Suprapubic skin (tissue), 3 donors: ENCODE measurements at regions not wholly inside any gene's neighbourhood (a gene's known extent, or its start where the extent isn't known, plus 50 kb on each side); places are given as distances from the start of the nearest gene placed in this dataset.

Experiments
- POLR2AphosphoS5 ChIP-seq, 3 donors: sonication (generic); formaldehyde crosslinking; IDR thresholded peaks; one replicate each; pipeline ENCODE4 v1.6.1; 2017; ENCODE audit warnings: antibody characterized with exemption in 3 of 3
- TF ChIP-seq, protein P1 (sequence below), 2 donors: fragments of 200-600 bp in 1 of 2; fragments of 450-650 bp in 1 of 2; sonication (generic) in 1 of 2; IDR thresholded peaks; one replicate each; pipeline ENCODE4 v1.5.1; 2016 to 2019; ENCODE audit warnings: antibody characterized with exemption in 2 of 2, mild to moderate bottlenecking in 1 of 2, moderate library complexity in 1 of 2

DNA sequence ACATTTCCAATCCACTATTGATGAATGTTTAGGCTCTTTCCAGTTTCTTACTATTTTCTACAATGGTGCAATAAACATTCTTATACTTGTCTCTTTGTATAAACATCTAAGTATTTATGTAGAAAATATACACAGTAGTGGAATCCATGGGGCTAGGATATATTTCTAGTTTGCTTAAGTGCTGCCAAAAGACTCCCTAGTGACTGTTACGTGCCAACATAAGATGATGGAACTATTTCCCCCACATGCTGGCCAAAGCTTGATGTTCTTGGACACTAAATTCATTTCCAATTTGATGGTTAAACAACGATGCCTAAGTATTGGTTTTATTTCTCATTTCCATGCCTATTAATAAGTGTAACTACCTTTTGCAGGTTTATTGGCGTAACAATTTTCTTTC is 378.4 kb upstream of the HNRNPA3 start:
- TF ChIP-seq, protein P1, sequence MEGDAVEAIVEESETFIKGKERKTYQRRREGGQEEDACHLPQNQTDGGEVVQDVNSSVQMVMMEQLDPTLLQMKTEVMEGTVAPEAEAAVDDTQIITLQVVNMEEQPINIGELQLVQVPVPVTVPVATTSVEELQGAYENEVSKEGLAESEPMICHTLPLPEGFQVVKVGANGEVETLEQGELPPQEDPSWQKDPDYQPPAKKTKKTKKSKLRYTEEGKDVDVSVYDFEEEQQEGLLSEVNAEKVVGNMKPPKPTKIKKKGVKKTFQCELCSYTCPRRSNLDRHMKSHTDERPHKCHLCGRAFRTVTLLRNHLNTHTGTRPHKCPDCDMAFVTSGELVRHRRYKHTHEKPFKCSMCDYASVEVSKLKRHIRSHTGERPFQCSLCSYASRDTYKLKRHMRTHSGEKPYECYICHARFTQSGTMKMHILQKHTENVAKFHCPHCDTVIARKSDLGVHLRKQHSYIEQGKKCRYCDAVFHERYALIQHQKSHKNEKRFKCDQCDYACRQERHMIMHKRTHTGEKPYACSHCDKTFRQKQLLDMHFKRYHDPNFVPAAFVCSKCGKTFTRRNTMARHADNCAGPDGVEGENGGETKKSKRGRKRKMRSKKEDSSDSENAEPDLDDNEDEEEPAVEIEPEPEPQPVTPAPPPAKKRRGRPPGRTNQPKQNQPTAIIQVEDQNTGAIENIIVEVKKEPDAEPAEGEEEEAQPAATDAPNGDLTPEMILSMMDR (IDR thresholded peaks at IDR 0.05) = no peak
- TF ChIP-seq POLR2AphosphoS5 (IDR thresholded peaks at IDR 0.05) = no peak
